GM23338 (cell line): ENCODE measurements at regions not wholly inside any gene's neighbourhood (a gene's known extent, or its start where the extent isn't known, plus 50 kb on each side); places are given as distances from the start of the nearest gene placed in this dataset.

ENCODE experiments used
- ATAC-seq: fragments of 200-7000 bp; cut with Tn5 transposase; 3 replicates; pipeline ENCODE4 v1.9.1; 2020
- DNase-seq: peaks from one replicate; pipeline ENCODE4 v3.0.0-alpha.2; 2015; ENCODE audit warnings: low spot score
- H2AFZ ChIP-seq: fragments of 200-600 bp; sonication (generic); 2 replicates; pipeline ENCODE4 v1.8.0; 2016; ENCODE audit warnings: antibody characterized with exemption, mild to moderate bottlenecking, moderate library complexity
- H3F3A ChIP-seq: fragments of 200-600 bp; sonication (generic); replicated peaks from 2 replicates; pipeline ENCODE4 v1.8.0; 2017; ENCODE audit warnings: antibody characterized with exemption, mixed run types, low read depth
- H3K27ac ChIP-seq: fragments of 200-600 bp; sonication (generic); 2 replicates; pipeline ENCODE4 v1.6.1; 2016; ENCODE audit warnings: low read depth
- H3K27me3 ChIP-seq: fragments of 200-600 bp; sonication (generic); 2 replicates; pipeline ENCODE4 v1.8.0; 2016; ENCODE audit warnings: mild to moderate bottlenecking, mixed run types, moderate library complexity; ENCODE audit not compliant: insufficient read depth
- H3K36me3 ChIP-seq: fragments of 200-600 bp; sonication (generic); 2 replicates; pipeline ENCODE4 v1.8.0; 2016; ENCODE audit warnings: mild to moderate bottlenecking; ENCODE audit not compliant: insufficient read depth
- H3K4me1 ChIP-seq: fragments of 200-600 bp; sonication (generic); 2 replicates; pipeline ENCODE4 v1.8.0; 2016; ENCODE audit warnings: mild to moderate bottlenecking, moderate library complexity; ENCODE audit not compliant: insufficient read depth
- H3K4me2 ChIP-seq: fragments of 200-600 bp; sonication (generic); 2 replicates; pipeline ENCODE4 v1.7.1; 2017; ENCODE audit warnings: mixed run types
- H3K4me3 ChIP-seq: fragments of 200-600 bp; sonication (generic); 2 replicates; pipeline ENCODE4 v1.6.1; 2016; ENCODE audit warnings: mixed run types
- H3K79me2 ChIP-seq: fragments of 200-600 bp; sonication (generic); replicated peaks from 2 replicates; pipeline ENCODE4 v1.8.0; 2017; ENCODE audit warnings: mild to moderate bottlenecking; ENCODE audit not compliant: insufficient read depth
- H3K9me2 ChIP-seq: fragments of 200-600 bp; sonication (generic); 2 replicates; pipeline ENCODE4 v1.8.0; 2017; ENCODE audit not compliant: insufficient read depth
- H4K20me1 ChIP-seq: fragments of 200-600 bp; sonication (generic); replicated peaks from 2 replicates; pipeline ENCODE4 v1.8.0; 2017; ENCODE audit warnings: mild to moderate bottlenecking; ENCODE audit not compliant: insufficient read depth
- H3K27ac Mint-ChIP-seq: 2 replicates; pipeline ENCODE4 v1.8.0; 2020; ENCODE audit warnings: inconsistent platforms, mild to moderate bottlenecking, moderate library complexity, mixed read lengths
- H3K27me3 Mint-ChIP-seq: 3 replicates; pipeline ENCODE4 v1.8.0; 2022; ENCODE audit warnings: low read depth, mild to moderate bottlenecking, moderate library complexity, mixed read lengths, inconsistent platforms; ENCODE audit not compliant: insufficient read depth, poor library complexity
- H3K36me3 Mint-ChIP-seq: 3 replicates; pipeline ENCODE4 v1.8.0; 2021; ENCODE audit warnings: low read depth, mild to moderate bottlenecking, inconsistent platforms, moderate library complexity, mixed read lengths
- H3K4me1 Mint-ChIP-seq: 3 replicates; pipeline ENCODE4 v1.8.0; 2020; ENCODE audit warnings: mild to moderate bottlenecking, inconsistent platforms, mixed read lengths
- H3K4me3 Mint-ChIP-seq: 3 replicates; pipeline ENCODE4 v1.8.0; 2021; ENCODE audit warnings: moderate library complexity, mild to moderate bottlenecking, inconsistent platforms, mixed read lengths
- H3K9me3 Mint-ChIP-seq: 3 replicates; pipeline ENCODE4 v1.8.0; 2020; ENCODE audit warnings: moderate library complexity, mild to moderate bottlenecking, inconsistent platforms, mixed read lengths
- CREB1 ChIP-seq: fragments of 250-450 bp; sonication (Bioruptor Pico); IDR thresholded peaks from 2 replicates; pipeline ENCODE4 v1.5.0; 2020; ENCODE audit warnings: low read depth, mild to moderate bottlenecking, moderate library complexity
- EZH2 ChIP-seq: fragments of 200-600 bp; sonication (generic); IDR thresholded peaks from one replicate; pipeline ENCODE4 v1.8.0; 2017; ENCODE audit warnings: antibody characterized with exemption, mild to moderate bottlenecking, low read depth; ENCODE audit not compliant: unreplicated experiment
- EZH2phosphoT487 ChIP-seq: fragments of 200-600 bp; sonication (generic); IDR thresholded peaks from one replicate; pipeline ENCODE4 v1.8.1; 2018; ENCODE audit warnings: antibody characterized with exemption; ENCODE audit not compliant: unreplicated experiment
- JUNB ChIP-seq: IDR thresholded peaks from one replicate; pipeline ENCODE4 v1.6.1; 2016; ENCODE audit warnings: antibody characterized with exemption; ENCODE audit not compliant: unreplicated experiment
- NANOG ChIP-seq: IDR thresholded peaks from 2 replicates; pipeline ENCODE4 v1.6.1; 2016; ENCODE audit warnings: antibody characterized with exemption, borderline replicate concordance
- POLR2AphosphoS5 ChIP-seq: IDR thresholded peaks from 2 replicates; pipeline ENCODE4 v1.6.1; 2016; ENCODE audit warnings: antibody characterized with exemption, low read depth
- STAT1 ChIP-seq: IDR thresholded peaks from one replicate; pipeline ENCODE4 v1.6.1; 2016; ENCODE audit warnings: antibody characterized with exemption; ENCODE audit not compliant: unreplicated experiment
- ZNF114 ChIP-seq: fragments of 250-450 bp; sonication (Bioruptor Pico); IDR thresholded peaks from 2 replicates; pipeline ENCODE4 v1.5.0; 2020; ENCODE audit warnings: mild to moderate bottlenecking, moderate library complexity
- ZNF331 ChIP-seq: fragments of 250-450 bp; sonication (Bioruptor Pico); IDR thresholded peaks from 2 replicates; pipeline ENCODE4 v1.5.0; 2020; ENCODE audit warnings: low read depth, mild to moderate bottlenecking, moderate library complexity
- TF ChIP-seq, protein P1 (sequence below), 2 experiments: fragments of 200-600 bp in 1 of 2; sonication (generic) in 1 of 2; conservative IDR thresholded peaks; 2 replicates each; pipeline versions ENCODE4 v1.5.1 to v1.6.1; 2016 to 2017; ENCODE audit warnings: antibody characterized with exemption in 2 of 2, low read depth in 2 of 2, mild to moderate bottlenecking in 2 of 2, moderate library complexity in 1 of 2
- TF ChIP-seq, protein P2 (sequence below): IDR thresholded peaks from 2 replicates; pipeline ENCODE4 v1.6.1; 2016; ENCODE audit warnings: antibody characterized with exemption
- TF ChIP-seq, protein P3 (sequence below): fragments of 250-450 bp; sonication (Bioruptor Pico); IDR thresholded peaks from 2 replicates; pipeline ENCODE4 v1.5.0; 2020; ENCODE audit warnings: mild to moderate bottlenecking, moderate library complexity
- TF ChIP-seq, protein P4 (sequence below): IDR thresholded peaks from one replicate; pipeline ENCODE4 v1.6.1; 2018; ENCODE audit warnings: antibody characterized with exemption; ENCODE audit not compliant: unreplicated experiment

DNA sequence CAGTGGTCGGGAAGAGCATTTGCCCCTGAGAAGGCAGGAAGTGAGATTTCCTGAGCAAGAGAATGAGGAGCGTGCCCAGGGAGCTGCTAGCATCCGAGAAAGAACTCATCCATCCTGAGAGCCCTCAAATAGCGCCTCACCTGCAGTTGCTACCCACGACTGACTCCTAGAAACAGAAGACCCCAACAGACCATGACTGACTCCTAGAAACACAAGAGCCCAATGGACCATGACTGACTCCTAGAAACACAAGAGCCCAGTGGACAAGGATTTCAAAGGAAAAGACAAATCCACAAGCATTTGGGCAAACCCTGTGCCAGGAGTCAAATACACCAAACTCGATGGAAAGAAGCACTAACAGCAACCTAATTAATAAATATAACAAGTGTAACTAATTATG, 575.2 kb upstream of the FRG1 start:
- no peaks in the 10 kb centered on the region for H4K20me1 ChIP-seq
- no peak overlapping the region for H2AFZ ChIP-seq
- no peak for TF ChIP-seq NANOG
- no peak for TF ChIP-seq POLR2AphosphoS5
- TF ChIP-seq JUNB, result no peak
- no peak for TF ChIP-seq EZH2
- TF ChIP-seq, protein P1, sequence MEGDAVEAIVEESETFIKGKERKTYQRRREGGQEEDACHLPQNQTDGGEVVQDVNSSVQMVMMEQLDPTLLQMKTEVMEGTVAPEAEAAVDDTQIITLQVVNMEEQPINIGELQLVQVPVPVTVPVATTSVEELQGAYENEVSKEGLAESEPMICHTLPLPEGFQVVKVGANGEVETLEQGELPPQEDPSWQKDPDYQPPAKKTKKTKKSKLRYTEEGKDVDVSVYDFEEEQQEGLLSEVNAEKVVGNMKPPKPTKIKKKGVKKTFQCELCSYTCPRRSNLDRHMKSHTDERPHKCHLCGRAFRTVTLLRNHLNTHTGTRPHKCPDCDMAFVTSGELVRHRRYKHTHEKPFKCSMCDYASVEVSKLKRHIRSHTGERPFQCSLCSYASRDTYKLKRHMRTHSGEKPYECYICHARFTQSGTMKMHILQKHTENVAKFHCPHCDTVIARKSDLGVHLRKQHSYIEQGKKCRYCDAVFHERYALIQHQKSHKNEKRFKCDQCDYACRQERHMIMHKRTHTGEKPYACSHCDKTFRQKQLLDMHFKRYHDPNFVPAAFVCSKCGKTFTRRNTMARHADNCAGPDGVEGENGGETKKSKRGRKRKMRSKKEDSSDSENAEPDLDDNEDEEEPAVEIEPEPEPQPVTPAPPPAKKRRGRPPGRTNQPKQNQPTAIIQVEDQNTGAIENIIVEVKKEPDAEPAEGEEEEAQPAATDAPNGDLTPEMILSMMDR (conservative IDR thresholded peaks at IDR 0.05; ENCODE audit: low read depth in 2 of 2), result no peak
- TF ChIP-seq, protein P2, sequence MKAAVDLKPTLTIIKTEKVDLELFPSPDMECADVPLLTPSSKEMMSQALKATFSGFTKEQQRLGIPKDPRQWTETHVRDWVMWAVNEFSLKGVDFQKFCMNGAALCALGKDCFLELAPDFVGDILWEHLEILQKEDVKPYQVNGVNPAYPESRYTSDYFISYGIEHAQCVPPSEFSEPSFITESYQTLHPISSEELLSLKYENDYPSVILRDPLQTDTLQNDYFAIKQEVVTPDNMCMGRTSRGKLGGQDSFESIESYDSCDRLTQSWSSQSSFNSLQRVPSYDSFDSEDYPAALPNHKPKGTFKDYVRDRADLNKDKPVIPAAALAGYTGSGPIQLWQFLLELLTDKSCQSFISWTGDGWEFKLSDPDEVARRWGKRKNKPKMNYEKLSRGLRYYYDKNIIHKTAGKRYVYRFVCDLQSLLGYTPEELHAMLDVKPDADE, result no peak
- TF ChIP-seq CREB1, result no peak
- TF ChIP-seq EZH2phosphoT487, result no peak
- TF ChIP-seq, protein P3, sequence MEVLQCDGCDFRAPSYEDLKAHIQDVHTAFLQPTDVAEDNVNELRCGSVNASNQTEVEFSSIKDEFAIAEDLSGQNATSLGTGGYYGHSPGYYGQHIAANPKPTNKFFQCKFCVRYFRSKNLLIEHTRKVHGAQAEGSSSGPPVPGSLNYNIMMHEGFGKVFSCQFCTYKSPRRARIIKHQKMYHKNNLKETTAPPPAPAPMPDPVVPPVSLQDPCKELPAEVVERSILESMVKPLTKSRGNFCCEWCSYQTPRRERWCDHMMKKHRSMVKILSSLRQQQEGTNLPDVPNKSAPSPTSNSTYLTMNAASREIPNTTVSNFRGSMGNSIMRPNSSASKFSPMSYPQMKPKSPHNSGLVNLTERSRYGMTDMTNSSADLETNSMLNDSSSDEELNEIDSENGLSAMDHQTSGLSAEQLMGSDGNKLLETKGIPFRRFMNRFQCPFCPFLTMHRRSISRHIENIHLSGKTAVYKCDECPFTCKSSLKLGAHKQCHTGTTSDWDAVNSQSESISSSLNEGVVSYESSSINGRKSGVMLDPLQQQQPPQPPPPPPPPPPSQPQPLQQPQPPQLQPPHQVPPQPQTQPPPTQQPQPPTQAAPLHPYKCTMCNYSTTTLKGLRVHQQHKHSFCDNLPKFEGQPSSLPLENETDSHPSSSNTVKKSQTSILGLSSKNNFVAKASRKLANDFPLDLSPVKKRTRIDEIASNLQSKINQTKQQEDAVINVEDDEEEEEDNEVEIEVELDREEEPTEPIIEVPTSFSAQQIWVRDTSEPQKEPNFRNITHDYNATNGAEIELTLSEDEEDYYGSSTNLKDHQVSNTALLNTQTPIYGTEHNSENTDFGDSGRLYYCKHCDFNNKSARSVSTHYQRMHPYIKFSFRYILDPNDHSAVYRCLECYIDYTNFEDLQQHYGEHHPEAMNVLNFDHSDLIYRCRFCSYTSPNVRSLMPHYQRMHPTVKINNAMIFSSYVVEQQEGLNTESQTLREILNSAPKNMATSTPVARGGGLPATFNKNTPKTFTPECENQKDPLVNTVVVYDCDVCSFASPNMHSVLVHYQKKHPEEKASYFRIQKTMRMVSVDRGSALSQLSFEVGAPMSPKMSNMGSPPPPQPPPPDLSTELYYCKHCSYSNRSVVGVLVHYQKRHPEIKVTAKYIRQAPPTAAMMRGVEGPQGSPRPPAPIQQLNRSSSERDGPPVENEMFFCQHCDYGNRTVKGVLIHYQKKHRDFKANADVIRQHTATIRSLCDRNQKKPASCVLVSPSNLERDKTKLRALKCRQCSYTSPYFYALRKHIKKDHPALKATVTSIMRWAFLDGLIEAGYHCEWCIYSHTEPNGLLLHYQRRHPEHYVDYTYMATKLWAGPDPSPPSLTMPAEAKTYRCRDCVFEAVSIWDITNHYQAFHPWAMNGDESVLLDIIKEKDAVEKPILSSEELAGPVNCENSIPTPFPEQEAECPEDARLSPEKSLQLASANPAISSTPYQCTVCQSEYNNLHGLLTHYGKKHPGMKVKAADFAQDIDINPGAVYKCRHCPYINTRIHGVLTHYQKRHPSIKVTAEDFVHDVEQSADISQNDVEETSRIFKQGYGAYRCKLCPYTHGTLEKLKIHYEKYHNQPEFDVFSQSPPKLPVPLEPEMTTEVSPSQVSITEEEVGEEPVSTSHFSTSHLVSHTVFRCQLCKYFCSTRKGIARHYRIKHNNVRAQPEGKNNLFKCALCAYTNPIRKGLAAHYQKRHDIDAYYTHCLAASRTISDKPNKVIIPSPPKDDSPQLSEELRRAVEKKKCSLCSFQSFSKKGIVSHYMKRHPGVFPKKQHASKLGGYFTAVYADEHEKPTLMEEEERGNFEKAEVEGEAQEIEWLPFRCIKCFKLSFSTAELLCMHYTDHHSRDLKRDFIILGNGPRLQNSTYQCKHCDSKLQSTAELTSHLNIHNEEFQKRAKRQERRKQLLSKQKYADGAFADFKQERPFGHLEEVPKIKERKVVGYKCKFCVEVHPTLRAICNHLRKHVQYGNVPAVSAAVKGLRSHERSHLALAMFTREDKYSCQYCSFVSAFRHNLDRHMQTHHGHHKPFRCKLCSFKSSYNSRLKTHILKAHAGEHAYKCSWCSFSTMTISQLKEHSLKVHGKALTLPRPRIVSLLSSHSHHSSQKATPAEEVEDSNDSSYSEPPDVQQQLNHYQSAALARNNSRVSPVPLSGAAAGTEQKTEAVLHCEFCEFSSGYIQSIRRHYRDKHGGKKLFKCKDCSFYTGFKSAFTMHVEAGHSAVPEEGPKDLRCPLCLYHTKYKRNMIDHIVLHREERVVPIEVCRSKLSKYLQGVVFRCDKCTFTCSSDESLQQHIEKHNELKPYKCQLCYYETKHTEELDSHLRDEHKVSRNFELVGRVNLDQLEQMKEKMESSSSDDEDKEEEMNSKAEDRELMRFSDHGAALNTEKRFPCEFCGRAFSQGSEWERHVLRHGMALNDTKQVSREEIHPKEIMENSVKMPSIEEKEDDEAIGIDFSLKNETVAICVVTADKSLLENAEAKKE (CRISPR knock-in tag), result no peak
- TF ChIP-seq ZNF114 (CRISPR knock-in tag), result no peak
- TF ChIP-seq, protein P4, sequence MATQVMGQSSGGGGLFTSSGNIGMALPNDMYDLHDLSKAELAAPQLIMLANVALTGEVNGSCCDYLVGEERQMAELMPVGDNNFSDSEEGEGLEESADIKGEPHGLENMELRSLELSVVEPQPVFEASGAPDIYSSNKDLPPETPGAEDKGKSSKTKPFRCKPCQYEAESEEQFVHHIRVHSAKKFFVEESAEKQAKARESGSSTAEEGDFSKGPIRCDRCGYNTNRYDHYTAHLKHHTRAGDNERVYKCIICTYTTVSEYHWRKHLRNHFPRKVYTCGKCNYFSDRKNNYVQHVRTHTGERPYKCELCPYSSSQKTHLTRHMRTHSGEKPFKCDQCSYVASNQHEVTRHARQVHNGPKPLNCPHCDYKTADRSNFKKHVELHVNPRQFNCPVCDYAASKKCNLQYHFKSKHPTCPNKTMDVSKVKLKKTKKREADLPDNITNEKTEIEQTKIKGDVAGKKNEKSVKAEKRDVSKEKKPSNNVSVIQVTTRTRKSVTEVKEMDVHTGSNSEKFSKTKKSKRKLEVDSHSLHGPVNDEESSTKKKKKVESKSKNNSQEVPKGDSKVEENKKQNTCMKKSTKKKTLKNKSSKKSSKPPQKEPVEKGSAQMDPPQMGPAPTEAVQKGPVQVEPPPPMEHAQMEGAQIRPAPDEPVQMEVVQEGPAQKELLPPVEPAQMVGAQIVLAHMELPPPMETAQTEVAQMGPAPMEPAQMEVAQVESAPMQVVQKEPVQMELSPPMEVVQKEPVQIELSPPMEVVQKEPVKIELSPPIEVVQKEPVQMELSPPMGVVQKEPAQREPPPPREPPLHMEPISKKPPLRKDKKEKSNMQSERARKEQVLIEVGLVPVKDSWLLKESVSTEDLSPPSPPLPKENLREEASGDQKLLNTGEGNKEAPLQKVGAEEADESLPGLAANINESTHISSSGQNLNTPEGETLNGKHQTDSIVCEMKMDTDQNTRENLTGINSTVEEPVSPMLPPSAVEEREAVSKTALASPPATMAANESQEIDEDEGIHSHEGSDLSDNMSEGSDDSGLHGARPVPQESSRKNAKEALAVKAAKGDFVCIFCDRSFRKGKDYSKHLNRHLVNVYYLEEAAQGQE, result no peak
- no peak for TF ChIP-seq STAT1
- TF ChIP-seq ZNF331 (CRISPR knock-in tag), result no peak
- ATAC-seq (no peak), DNase-seq (no peak)
- no peaks in the 10 kb centered on the region; the same call in 2 of the 3 replicates for H3K36me3 Mint-ChIP-seq
- H3K9me2 ChIP-seq, result no peaks in the 10 kb centered on the region
- H3K27ac ChIP-seq, result no peak overlapping the region
- H3K4me3 Mint-ChIP-seq, result no peak overlapping the region
- H3K4me3 ChIP-seq, result no peak overlapping the region
- no peaks in the 10 kb centered on the region for H3K36me3 ChIP-seq
- no peaks in the 10 kb centered on the region for H3K27me3 ChIP-seq
- H3K27ac Mint-ChIP-seq, result no peak overlapping the region
- H3K4me1 ChIP-seq, result no peaks in the 10 kb centered on the region
- H3K79me2 ChIP-seq, result no peaks in the 10 kb centered on the region
- peaks cover 56% of the 10 kb centered on the region for H3K9me3 Mint-ChIP-seq
- H3K27me3 Mint-ChIP-seq, result peaks cover 6% of the 10 kb centered on the region
- H3K4me2 ChIP-seq, result no peak overlapping the region
- no peaks in the 10 kb centered on the region for H3K4me1 Mint-ChIP-seq
- H3F3A ChIP-seq, result no peaks in the 10 kb centered on the region
